Ovary (tissue), 3 donors: ENCODE measurements at regions not wholly inside any gene's neighbourhood (a gene's known extent, or its start where the extent isn't known, plus 50 kb on each side); places are given as distances from the start of the nearest gene placed in this dataset.

Experiments
- CTCF ChIP-seq, 3 donors: fragments of 450-650 bp in 2 of 3; fragments of 200-600 bp in 1 of 3; IDR thresholded peaks; one replicate each; pipeline versions ENCODE4 v1.5.1 to v1.8.0; 2016 to 2022; ENCODE audit warnings: antibody characterized with exemption in 3 of 3, mild to moderate bottlenecking in 1 of 3
- EP300 ChIP-seq: sonication (generic); formaldehyde crosslinking; IDR thresholded peaks from one replicate; pipeline ENCODE4 v1.6.1; 2017; ENCODE audit warnings: antibody characterized with exemption
- POLR2A ChIP-seq: fragments of 450-650 bp; IDR thresholded peaks from one replicate; pipeline ENCODE4 v1.6.1; 2017; ENCODE audit warnings: antibody characterized with exemption, mild to moderate bottlenecking, moderate library complexity
- donor health status: DM: no; HTN: no; CAD: no.

GRCh38 chr2:133748007-133748700, 179.9 kb upstream of the NCKAP5 start:
- TF ChIP-seq CTCF (IDR thresholded peaks at IDR 0.05) (no peak), POLR2A (no peak), EP300 (no peak)
